ENCODE measurements at regions not wholly inside any gene's neighbourhood (a gene's known extent, or its start where the extent isn't known, plus 50 kb on each side); places are given as distances from the start of the nearest gene placed in this dataset.

DNA sequence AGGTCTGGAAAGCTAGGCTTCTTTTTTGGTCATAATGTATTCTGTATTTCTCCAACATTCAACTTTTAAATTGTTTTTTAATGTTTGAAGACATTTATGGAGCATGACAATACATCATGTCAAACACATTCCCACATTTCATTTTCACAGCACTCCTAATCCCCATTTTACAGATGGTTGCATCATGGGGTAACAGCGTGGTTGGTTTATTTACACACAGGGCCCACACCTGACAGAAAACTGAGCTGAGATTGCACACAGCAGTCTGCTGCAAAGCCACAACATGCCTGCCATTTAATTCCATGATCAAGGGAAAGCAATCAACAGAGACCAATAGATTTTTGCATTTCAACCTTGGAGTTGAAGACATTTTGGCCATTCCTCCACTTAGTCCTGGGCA, 335.7 kb upstream of the MGAT5 start:
- Histone ChIP-seq H3K56ac (replicated peaks; ENCODE audit: insufficient read length, low read depth, low read length) (no peak overlapping the region), H3K14ac (ENCODE audit: insufficient read length) (no peak overlapping the region), H3K23me2 (ENCODE audit: low read depth, low read length) (no peaks in the 10 kb centered on the region), H3K4ac (replicated peaks; ENCODE audit: insufficient read length, low read depth, low read length) (no peak overlapping the region), H3K27me3 (replicated peaks in 1 of 4; ENCODE audit: control insufficient read depth in 3 of 4, extremely low read depth in 1 of 4, insufficient read depth in 3 of 4, low read length in 3 of 4) (no peaks in the 10 kb centered on the region), H3K4me1 (replicated peaks in 1 of 4; ENCODE audit: control insufficient read depth in 3 of 4, insufficient read depth in 4 of 4, low read length in 3 of 4) (no peaks in the 10 kb centered on the region), H2BK20ac (ENCODE audit: low read length) (no peak overlapping the region), H4K20me1 (replicated peaks in 1 of 2; ENCODE audit: control insufficient read depth in 1 of 2, insufficient read depth in 2 of 2, low read length in 2 of 2) (no peaks in the 10 kb centered on the region), H3K4me3 (ENCODE audit: extremely low read depth in 1 of 4, insufficient read depth in 2 of 4, low read depth in 3 of 4, low read length in 4 of 4) (no peak overlapping the region), H4K8ac (ENCODE audit: extremely low read depth, insufficient read depth, low read length) (no peak overlapping the region), H3K23ac (ENCODE audit: insufficient read length) (no peak overlapping the region), H3K79me2 (ENCODE audit: control insufficient read depth in 1 of 2, insufficient read depth in 2 of 2, low read length in 2 of 2) (no peaks in the 10 kb centered on the region), H4K91ac (replicated peaks; ENCODE audit: insufficient read length, low read length) (no peak overlapping the region), H3K27ac (ENCODE audit: low read depth, low read length) (no peak overlapping the region), H3K18ac (ENCODE audit: extremely low read depth, low read length) (no peak overlapping the region), H2BK120ac (replicated peaks; ENCODE audit: low read depth, low read length) (no peak overlapping the region), H2AFZ (ENCODE audit: low read length) (no peak overlapping the region), H2BK15ac (ENCODE audit: low read length) (no peak overlapping the region), H3K36me3 (ENCODE audit: control insufficient read depth in 2 of 4, insufficient read depth in 4 of 4, low read length in 3 of 4) (no peaks in the 10 kb centered on the region), H3K9me3 (ENCODE audit: insufficient read depth in 2 of 2, low read depth in 1 of 2, low read length in 1 of 2) (no peaks in the 10 kb centered on the region), H3K4me2 (ENCODE audit: insufficient read depth in 1 of 2, low read depth in 2 of 2, low read length in 2 of 2) (no peak overlapping the region), H2AK5ac (ENCODE audit: low read depth, low read length) (no peak overlapping the region), H2BK12ac (ENCODE audit: low read depth, low read length) (no peak overlapping the region), H4K5ac (ENCODE audit: insufficient read length, low read depth, low read length) (no peak overlapping the region), H3K79me1 (ENCODE audit: low read depth, low read length) (no peaks in the 10 kb centered on the region), H2BK5ac (ENCODE audit: low read depth, low read length) (no peak overlapping the region), H3K9ac (replicated peaks in 1 of 4; ENCODE audit: extremely low read depth in 1 of 4, low read depth in 3 of 4, low read length in 3 of 4) (no peak overlapping the region)
- FAIRE-seq (no peak), DNase-seq (ENCODE audit: low read depth in 1 of 2, low spot score in 2 of 2) (no peak)
- no peak for TF ChIP-seq CBX8 (IDR thresholded peaks at IDR 0.05; ENCODE audit: borderline replicate concordance, low read depth, low read length)
- no peak for TF ChIP-seq RNF2 (IDR thresholded peaks at IDR 0.05; ENCODE audit: borderline replicate concordance, low read depth, low read length, missing control alignments, poor library complexity, severe bottlenecking)
- TF ChIP-seq GTF2F1 (IDR thresholded peaks at IDR 0.05; ENCODE audit: borderline replicate concordance, low read depth, low read length), result no peak
- TF ChIP-seq SIX5 (IDR thresholded peaks at IDR 0.05; ENCODE audit: low read depth, low read length), result no peak
- TF ChIP-seq, protein P1, sequence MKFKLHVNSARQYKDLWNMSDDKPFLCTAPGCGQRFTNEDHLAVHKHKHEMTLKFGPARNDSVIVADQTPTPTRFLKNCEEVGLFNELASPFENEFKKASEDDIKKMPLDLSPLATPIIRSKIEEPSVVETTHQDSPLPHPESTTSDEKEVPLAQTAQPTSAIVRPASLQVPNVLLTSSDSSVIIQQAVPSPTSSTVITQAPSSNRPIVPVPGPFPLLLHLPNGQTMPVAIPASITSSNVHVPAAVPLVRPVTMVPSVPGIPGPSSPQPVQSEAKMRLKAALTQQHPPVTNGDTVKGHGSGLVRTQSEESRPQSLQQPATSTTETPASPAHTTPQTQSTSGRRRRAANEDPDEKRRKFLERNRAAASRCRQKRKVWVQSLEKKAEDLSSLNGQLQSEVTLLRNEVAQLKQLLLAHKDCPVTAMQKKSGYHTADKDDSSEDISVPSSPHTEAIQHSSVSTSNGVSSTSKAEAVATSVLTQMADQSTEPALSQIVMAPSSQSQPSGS (IDR thresholded peaks at IDR 0.05; ENCODE audit: low read length), result no peak
- TF ChIP-seq FOSL1 (IDR thresholded peaks at IDR 0.05; ENCODE audit: insufficient read depth, low read depth, low read length), result no peak
- ChIA-PET CTCF (ENCODE audit: partially characterized antibody) (interaction anchor here (0.6 to 0.9 kb wide), 2 partner anchors 26 to 860 kb away, joined by 3 read pairs; no protein-coding TSS in a partner anchor), POLR2A (ENCODE audit: partially characterized antibody) (no interaction called here)
- 92% methylated on average over 1 of the region's 1 CpG; no CpG with 5 or more reads in 1 of the 2 experiments for WGBS, 2 experiments (ENCODE audit: extremely low coverage in 1 of 2, insufficient coverage in 1 of 2, insufficient read length in 1 of 2, insufficient replicate concordance in 2 of 2, low coverage in 1 of 2, low lambda C conversion rate in 2 of 2, missing lambda C conversion rate in 1 of 2)

All from H1 (cell line).